ENCODE measurements at regions not wholly inside any gene's neighbourhood (a gene's known extent, or its start where the extent isn't known, plus 50 kb on each side); places are given as distances from the start of the nearest gene placed in this dataset.

GRCh38 chr21:14871861-14872260 lies 192.9 kb downstream of the NRIP1 start:
- Histone ChIP-seq H3K14ac (ENCODE audit: insufficient read depth, low read length) (no peak overlapping the region), H2BK12ac (ENCODE audit: insufficient read length, low read depth, low read length) (no peak overlapping the region), H3K18ac (ENCODE audit: insufficient read length, low read depth, low read length) (no peak overlapping the region), H2BK120ac (ENCODE audit: low read depth, low read length, poor library complexity, severe bottlenecking) (no peak overlapping the region), H3K27ac (ENCODE audit: insufficient read length, low read depth, low read length) (no peak overlapping the region), H3K23me2 (ENCODE audit: insufficient read length, low read depth, low read length, poor library complexity, severe bottlenecking) (no peaks in the 10 kb centered on the region), H2AK5ac (ENCODE audit: insufficient read length, low read length) (no peak overlapping the region), H3K27me3 (ENCODE audit: insufficient read depth, low read length) (no peaks in the 10 kb centered on the region), H3K56ac (ENCODE audit: insufficient read length, low read depth, low read length) (no peak overlapping the region), H3T11ph (ENCODE audit: low read length) (no peak overlapping the region), H4K20me1 (ENCODE audit: control insufficient read depth, insufficient read depth, insufficient read length) (no peaks in the 10 kb centered on the region), H4K8ac (replicated peaks; ENCODE audit: insufficient read length, low read depth, low read length) (no peak overlapping the region), H3K23ac (ENCODE audit: insufficient read length, low read depth, low read length) (no peak overlapping the region), H2BK5ac (ENCODE audit: insufficient read length, low read length) (no peak overlapping the region), H2BK15ac (ENCODE audit: low read depth, low read length) (no peak overlapping the region), H3K4me2 (ENCODE audit: insufficient read depth, insufficient read length, low read length) (no peak overlapping the region), H4K91ac (ENCODE audit: insufficient read length, low read depth, low read length) (no peak overlapping the region), H3K79me1 (ENCODE audit: insufficient read depth, low read depth, low read length, poor library complexity, severe bottlenecking) (no peaks in the 10 kb centered on the region), H3K4ac (ENCODE audit: low read depth, low read length) (no peak overlapping the region), H3K4me1 (ENCODE audit: insufficient read depth, low read length) (no peaks in the 10 kb centered on the region), H2BK20ac (ENCODE audit: low read depth, low read length, poor library complexity, severe bottlenecking) (no peak overlapping the region), H3K9ac (ENCODE audit: extremely low read depth, insufficient read length, low read length) (no peak overlapping the region), H3K79me2 (ENCODE audit: insufficient read depth, low read length) (no peaks in the 10 kb centered on the region), H4K5ac (ENCODE audit: insufficient read length, low read depth, low read length) (no peak overlapping the region), H2AFZ (ENCODE audit: low read length) (no peak overlapping the region), H3K9me3 (ENCODE audit: control insufficient read depth, low read depth, low read length) (no peaks in the 10 kb centered on the region)
- H3K27me3 Mint-ChIP-seq (ENCODE audit: low read depth): peaks cover 1% of the 10 kb centered on the region; the same call in 1 of the 2 replicates
- peaks cover 13 to 14% of the 10 kb centered on the region in 2 experiments for H3K4me1 Mint-ChIP-seq
- no peak for TF ChIP-seq CTCF (conservative IDR thresholded peaks at IDR 0.05)
- H3K4me3 Mint-ChIP-seq: no peak overlapping the region
- no peak overlapping the region for H3K27ac Mint-ChIP-seq
- WGBS (ENCODE audit: extremely low coverage, insufficient read length, low lambda C conversion rate): no CpG with 5 or more reads among the region's 4 CpGs
- no peaks in the 10 kb centered on the region for H3K36me3 Mint-ChIP-seq (ENCODE audit: insufficient read depth in 1 of 3, low read depth in 3 of 3)
- no peaks in the 10 kb centered on the region for H3K9me3 Mint-ChIP-seq
- no peak for DNase-seq

Data from H9 (cell line).